HG02571 (cell line): ENCODE measurements at regions not wholly inside any gene's neighbourhood (a gene's known extent, or its start where the extent isn't known, plus 50 kb on each side); places are given as distances from the start of the nearest gene placed in this dataset.
"Not testable (repeated sequence)": the region's sequence is repeated elsewhere in the genome, so short reads cannot be mapped to it uniquely, and the experiment has no call there.

Experiments used
- ATAC-seq: cut with Tn5 transposase; IDR thresholded peaks from one replicate; pipeline ENCODE4 v1.9.1; 2021; ENCODE audit warnings: mild to moderate bottlenecking, moderate library complexity; ENCODE audit not compliant: unreplicated experiment

DNA sequence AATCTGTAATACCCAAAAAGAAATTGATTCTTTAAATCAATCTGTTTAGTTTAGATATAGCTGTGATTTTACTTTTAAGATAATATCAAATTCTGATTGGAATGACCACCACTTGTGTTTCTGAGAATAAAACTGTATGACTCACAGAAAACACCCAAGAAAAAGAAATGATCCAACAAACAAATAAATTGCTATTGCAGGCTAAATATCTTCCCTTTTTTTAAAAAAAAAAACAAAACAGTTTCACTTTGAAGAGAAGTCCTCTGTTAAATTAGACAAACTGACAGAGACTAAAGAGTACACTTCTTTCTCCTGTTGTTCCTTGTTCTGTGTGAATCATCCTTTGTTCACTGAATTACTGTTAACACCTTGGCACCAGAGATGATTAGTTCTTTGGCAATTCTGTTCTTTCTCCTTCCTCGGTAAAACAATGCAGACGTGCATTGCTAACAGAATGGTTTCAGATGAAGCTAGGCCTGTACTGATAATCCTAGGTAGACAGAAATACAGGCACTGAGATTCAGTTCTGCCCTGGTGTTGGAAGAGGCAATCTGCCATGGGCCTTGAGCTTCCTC is 895.2 kb upstream of the CITED2 start:
- ATAC-seq: no peak

GRCh38 chr6:140264431-140264830 is 890.0 kb upstream of the CITED2 start:
- ATAC-seq: no peak

DNA sequence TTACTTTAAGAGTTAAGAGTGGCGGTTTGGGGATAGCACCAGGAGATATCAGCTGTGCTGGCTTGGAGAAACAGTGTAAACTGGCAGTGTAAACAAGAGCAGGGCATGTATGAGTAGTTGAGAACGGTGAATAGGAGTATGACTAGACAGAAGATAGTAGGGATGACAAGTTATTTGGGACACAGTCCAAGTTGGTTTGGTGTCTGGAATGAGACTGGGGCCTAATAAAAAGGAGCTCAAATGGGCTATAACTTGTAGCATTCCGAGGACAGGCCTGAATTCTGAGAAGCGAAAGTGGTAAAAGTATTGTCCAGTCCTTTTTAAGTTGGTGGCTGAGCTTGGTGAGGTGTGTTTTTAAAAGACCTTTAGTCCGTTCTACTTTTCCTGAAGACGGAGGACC is 883.9 kb upstream of the CITED2 start:
- not testable (repeated sequence) for ATAC-seq

DNA sequence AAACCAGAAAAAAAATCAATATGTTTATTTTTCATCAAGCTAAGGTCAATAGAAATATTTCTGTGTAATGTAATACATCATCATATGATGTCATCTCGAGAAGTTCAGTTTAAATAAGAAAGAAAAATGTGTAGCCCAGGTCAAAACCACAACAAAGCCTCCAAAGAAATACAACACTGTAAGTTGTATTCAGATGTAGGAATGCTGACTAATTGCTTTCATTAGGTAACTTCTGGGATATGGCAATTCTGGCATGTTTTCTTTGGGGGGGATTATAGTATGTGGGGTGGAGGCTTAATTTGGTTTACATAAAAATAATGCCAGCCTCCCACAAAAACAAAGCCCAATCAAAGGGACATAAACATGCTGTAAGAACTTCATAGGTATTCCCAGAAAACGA is 881.8 kb upstream of the CITED2 start:
- no peak for ATAC-seq

GRCh38 chr6:140253096-140253495 is 878.6 kb upstream of the CITED2 start:
- ATAC-seq: no peak

GRCh38 chr6:140252099-140252498 is 877.7 kb upstream of the CITED2 start:
- no peak for ATAC-seq

GRCh38 chr6:140245296-140246040 is 871.0 kb upstream of the CITED2 start:
- no peak for ATAC-seq

DNA sequence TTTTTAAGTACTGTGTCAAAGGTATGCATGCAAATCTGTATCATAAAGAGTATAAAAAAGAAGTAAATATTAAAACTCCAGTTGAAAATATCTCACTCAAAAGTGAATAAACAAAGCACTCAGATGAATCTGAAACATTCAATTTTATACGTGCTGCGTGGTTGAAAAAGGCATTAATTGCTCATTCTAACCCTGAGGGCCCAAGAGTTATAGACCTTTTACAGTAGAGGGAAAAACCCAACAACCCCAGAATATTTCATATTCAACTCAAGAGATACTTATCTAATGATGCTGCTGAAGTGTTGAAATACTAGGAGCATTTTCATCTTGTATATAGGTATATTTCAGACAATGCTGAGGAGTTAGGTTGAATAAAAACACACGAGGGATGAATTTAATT is 862.8 kb upstream of the CITED2 start:
- ATAC-seq: no peak

DNA sequence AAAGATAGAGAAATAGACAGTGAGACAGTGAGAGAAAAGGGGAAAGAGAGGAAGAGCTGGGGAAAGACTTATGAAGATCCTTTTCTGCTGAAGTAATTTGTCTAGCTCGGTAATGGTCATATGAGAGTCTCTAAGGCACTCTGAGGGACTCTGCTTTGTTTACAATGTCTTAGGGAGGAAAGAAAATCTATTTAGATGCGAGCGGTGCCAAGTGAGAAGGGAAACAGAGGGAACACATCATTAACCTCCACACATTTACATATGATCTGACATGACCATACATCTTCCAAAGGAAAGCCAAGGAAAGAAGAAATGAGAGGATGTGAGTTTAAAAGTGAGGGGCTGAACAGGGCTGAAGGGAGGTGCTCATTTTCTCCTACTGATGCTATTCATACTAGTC is 862.3 kb upstream of the CITED2 start:
- ATAC-seq: no peak

- no peak for ATAC-seq
Observed at GRCh38 chr6:140230282-140230681, 855.8 kb upstream of the CITED2 start.

DNA sequence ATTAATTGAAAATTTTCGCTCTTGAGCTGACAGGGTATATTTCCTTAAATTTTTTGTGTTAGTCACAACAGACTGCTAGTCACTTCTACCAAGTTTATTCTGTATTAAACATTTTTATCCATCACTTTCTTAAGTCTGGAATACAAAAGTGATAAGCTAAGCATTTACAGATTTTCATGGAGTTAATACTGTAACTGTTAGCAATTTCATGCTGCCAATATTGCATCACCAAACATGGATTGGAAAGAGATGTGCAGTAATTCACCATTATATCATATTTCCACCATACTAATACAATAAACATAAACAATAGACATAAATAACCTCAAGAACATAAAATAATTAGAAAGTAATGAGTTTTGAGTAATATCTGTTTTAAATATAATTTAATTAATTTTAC is 854.0 kb upstream of the CITED2 start:
- ATAC-seq: no peak

DNA sequence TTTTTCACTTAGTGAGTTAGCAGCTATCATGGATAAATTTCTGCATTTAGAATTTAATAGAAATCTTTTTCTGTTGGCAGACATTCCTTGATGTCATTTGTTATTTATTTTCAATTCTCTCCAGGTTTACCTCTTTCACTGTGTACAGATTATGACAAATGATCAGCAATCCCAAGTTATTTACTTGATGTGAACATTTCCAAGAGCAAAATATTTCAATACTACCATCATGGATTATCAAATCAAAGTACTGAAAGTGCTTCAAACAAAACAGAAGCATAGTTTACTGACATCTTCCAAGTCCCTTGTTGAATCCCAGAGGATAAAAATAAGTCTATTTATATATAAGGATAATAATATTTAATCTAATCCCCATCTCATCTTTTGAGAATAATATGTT is 852.2 kb upstream of the CITED2 start:
- no peak for ATAC-seq

DNA sequence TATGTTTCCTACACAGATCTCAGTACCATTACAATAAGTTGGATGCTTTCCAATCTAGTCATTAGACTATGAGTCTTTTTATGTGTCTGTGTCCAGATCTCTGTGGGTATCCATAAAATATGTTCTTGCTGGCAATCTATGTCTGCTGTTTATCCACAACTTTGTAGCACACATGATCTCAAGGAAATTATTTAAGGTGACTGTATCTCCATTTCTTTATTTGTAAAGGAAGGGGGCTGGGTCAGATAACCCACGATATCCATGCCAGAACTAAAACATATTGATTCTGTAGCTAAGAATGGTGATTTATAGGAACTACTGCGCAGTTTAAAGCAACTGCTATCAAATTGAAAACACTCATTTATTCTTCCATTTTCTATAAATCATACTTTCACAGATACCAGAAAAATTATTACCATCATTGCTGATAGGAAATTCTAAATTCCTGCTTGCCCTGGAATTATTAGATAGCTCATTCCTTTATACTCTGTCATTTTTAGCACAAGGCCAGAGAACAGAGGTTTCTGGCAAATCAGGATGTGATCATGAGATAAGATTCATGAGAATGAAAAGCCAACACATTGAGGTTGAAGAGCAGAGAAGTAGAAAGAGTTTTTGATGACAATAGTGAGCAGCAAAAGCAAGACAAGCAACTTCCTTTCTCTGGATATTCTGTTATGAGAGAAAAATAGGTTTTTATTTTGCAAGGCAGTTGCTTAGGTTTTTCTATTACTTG is 851.4 kb upstream of the CITED2 start:
- ATAC-seq: no peak

DNA sequence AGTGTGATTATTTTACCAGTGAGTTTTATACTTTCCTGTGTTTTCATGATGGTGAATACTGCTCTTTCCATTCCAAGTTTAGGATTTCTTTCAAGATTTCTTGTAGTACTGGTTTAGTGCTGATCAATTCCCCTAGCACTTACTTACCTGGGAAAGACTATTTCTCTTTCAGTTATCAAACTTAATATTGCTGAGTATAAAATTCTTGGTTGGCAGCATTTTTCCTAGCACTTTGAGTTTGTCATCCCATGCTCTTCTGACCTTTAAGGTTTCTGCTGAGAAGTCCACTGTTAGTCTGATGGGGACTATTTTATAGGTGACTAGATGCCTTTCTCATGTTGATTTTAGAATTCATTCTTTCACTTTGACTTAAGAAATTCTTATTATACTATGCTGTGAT is 842.8 kb upstream of the CITED2 start:
- ATAC-seq: no peak

GRCh38 chr6:140209775-140210174 is 835.3 kb upstream of the CITED2 start:
- no peak for ATAC-seq

- no peak for ATAC-seq
Observed at GRCh38 chr6:140208286-140208685, 833.8 kb upstream of the CITED2 start.

- ATAC-seq: no peak
Observed at GRCh38 chr6:140205795-140206593, 831.5 kb upstream of the CITED2 start.

DNA sequence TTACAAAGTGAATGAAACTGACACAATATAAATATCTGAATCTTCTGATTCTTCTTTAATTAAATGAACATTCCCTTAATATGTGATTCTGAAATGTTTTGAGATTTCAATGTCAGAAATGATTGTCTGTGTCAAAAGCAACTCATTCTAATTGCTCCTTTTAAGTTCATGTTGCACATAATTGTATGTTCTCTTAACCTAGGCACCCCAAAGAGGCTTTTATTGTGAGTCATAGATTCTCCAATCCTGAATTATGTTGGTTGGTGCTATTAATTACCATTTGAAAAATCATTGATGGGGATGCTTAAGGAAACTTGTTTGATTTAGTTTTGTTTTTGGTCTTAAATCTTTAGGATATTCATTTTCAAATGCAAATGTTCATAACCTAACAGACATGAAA is 829.7 kb upstream of the CITED2 start:
- no peak for ATAC-seq

GRCh38 chr6:140203661-140204147 is 829.3 kb upstream of the CITED2 start:
- ATAC-seq: no peak

DNA sequence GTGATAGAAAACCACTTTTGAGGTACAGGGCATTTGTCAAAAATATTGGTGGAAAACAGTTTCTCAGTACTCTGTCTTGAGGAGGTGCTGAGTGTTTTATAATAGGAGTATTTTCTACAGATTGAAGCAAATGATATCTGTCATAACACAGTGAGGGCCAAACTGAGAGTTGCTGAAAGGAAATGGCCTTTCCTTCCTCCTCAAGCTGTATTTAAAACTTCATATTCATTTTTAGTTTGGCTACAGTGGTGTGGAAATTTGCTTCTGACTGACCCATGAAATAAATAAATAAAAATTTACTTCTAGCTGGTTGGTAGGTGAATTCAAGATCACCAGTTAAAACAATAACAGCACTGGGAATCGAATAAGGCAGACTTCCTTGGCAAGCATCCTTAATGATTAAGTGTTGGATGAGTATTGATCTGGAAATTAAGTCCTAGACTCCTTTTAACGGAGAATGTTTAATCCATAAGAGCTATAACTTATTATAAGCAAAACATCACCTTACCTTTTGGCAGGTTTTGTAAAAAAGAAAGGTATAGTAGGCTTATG is 828.6 kb upstream of the CITED2 start:
- no peak for ATAC-seq
